ENCODE measurements at regions not wholly inside any gene's neighbourhood (a gene's known extent, or its start where the extent isn't known, plus 50 kb on each side); places are given as distances from the start of the nearest gene placed in this dataset.

DNA sequence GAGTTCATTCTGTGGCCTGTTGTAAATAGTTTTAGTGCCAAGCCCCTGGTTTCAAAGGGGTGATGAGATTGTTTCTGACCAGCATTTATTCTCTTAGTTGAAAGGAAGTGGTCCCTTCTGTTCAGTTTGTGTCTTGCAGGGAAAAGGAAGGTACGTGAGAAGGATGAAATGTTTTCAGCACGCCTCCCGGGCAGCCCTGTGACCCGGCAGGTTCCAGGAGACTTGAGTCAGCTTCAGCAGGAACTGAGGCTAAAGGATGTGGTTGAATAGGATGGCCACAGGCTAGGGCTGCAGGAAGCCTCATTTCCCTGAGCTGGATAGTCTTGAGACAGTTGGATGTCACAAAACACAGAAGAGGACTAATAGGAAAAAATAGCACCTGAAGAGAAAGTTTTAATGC, 132.4 kb upstream of the SYNDIG1 start:
- no peak overlapping the region for H2AFZ ChIP-seq (ENCODE audit: low read length)
- H3K9me3 ChIP-seq (ENCODE audit: low read length) = no peaks in the 10 kb centered on the region
- H4K20me1 ChIP-seq (ENCODE audit: low read length) = no peaks in the 10 kb centered on the region
- peaks cover 33% of the 10 kb centered on the region; the same call in 1 of the 2 replicates for H3K27me3 ChIP-seq (ENCODE audit: low read length)
- TF ChIP-seq, protein P1, sequence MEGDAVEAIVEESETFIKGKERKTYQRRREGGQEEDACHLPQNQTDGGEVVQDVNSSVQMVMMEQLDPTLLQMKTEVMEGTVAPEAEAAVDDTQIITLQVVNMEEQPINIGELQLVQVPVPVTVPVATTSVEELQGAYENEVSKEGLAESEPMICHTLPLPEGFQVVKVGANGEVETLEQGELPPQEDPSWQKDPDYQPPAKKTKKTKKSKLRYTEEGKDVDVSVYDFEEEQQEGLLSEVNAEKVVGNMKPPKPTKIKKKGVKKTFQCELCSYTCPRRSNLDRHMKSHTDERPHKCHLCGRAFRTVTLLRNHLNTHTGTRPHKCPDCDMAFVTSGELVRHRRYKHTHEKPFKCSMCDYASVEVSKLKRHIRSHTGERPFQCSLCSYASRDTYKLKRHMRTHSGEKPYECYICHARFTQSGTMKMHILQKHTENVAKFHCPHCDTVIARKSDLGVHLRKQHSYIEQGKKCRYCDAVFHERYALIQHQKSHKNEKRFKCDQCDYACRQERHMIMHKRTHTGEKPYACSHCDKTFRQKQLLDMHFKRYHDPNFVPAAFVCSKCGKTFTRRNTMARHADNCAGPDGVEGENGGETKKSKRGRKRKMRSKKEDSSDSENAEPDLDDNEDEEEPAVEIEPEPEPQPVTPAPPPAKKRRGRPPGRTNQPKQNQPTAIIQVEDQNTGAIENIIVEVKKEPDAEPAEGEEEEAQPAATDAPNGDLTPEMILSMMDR (conservative IDR thresholded peaks at IDR 0.05; ENCODE audit: low read depth, low read length) = no peak
- TF ChIP-seq EZH2 (IDR thresholded peaks at IDR 0.05; ENCODE audit: low read length, unreplicated experiment) (no peak), EZH2phosphoT487 (IDR thresholded peaks at IDR 0.05; ENCODE audit: borderline replicate concordance, low read length) (no peak)
- no peaks in the 10 kb centered on the region for H3K36me3 ChIP-seq (ENCODE audit: low read depth, low read length)
- intact Hi-C loops (cut with micrococcal nuclease) = no loop called here
- H3K27ac ChIP-seq (ENCODE audit: low read length) = no peak overlapping the region
- peaks cover 9% of the 10 kb centered on the region; the same call in 1 of the 2 replicates for H3K4me1 ChIP-seq (ENCODE audit: insufficient read depth, low read length)
- DNase-seq = peak; percentile 74
- H3K4me3 ChIP-seq (ENCODE audit: low read length) = no peak overlapping the region
- H3K4me2 ChIP-seq (ENCODE audit: low read length) = peak overlapping the region; percentile 50
- no TSS peak for BruUV-seq (replicated peaks)
- H3K79me2 ChIP-seq (ENCODE audit: low read length) = no peaks in the 10 kb centered on the region
- POLR2A ChIA-PET (ENCODE audit: unreplicated experiment) = no interaction called here
- CTCF ChIA-PET = no interaction called here
- no peaks in the 10 kb centered on the region for H3F3A ChIP-seq (ENCODE audit: low read length, unreplicated experiment)
- H3K9ac ChIP-seq (ENCODE audit: low read length) = no peak overlapping the region
- ATAC-seq = no peak
- no peaks in the 10 kb centered on the region for H3K9me2 ChIP-seq (replicated peaks; ENCODE audit: low read length)

DNA sequence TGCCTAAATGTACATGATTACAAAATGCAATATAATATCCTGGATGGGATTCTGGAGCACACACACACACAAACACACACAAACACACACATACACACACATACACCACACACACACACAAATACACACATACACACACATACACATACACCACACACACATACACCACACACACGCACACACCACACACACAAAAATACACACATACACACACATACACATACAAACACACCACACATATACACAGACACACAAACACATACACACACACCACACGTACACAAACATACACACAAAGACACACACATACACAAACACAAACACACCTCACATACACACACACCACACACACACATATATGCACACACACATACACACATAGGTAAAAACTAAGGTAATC, 134.6 kb upstream of the SYNDIG1 start:
- no peaks in the 10 kb centered on the region for H4K20me1 ChIP-seq (ENCODE audit: low read length)
- no peaks in the 10 kb centered on the region for H3K79me2 ChIP-seq (ENCODE audit: low read length)
- H3K9ac ChIP-seq (ENCODE audit: low read length) = no peak overlapping the region
- H3K36me3 ChIP-seq (ENCODE audit: low read depth, low read length) = no peaks in the 10 kb centered on the region
- DNase-seq = no peak
- H3K27ac ChIP-seq (ENCODE audit: low read length) = no peak overlapping the region
- ChIA-PET CTCF (no interaction called here), POLR2A (ENCODE audit: unreplicated experiment) (no interaction called here)
- intact Hi-C loops (cut with micrococcal nuclease) = no loop called here
- no peak overlapping the region for H2AFZ ChIP-seq (ENCODE audit: low read length)
- no peaks in the 10 kb centered on the region for H3K9me3 ChIP-seq (ENCODE audit: low read length)
- no peak overlapping the region for H3K4me3 ChIP-seq (ENCODE audit: low read length)
- no peak for ATAC-seq
- no TSS peak for BruUV-seq (replicated peaks)
- no peaks in the 10 kb centered on the region for H3F3A ChIP-seq (ENCODE audit: low read length, unreplicated experiment)
- H3K4me1 ChIP-seq (ENCODE audit: insufficient read depth, low read length) = peaks cover 9% of the 10 kb centered on the region; the same call in 1 of the 2 replicates
- peaks cover 30% of the 10 kb centered on the region; the same call in 1 of the 2 replicates for H3K27me3 ChIP-seq (ENCODE audit: low read length)
- TF ChIP-seq EZH2phosphoT487 (IDR thresholded peaks at IDR 0.05; ENCODE audit: borderline replicate concordance, low read length) (no peak), EZH2 (IDR thresholded peaks at IDR 0.05; ENCODE audit: low read length, unreplicated experiment) (no peak)
- TF ChIP-seq, protein P1 (conservative IDR thresholded peaks at IDR 0.05; ENCODE audit: low read depth, low read length) = no peak
- no peaks in the 10 kb centered on the region for H3K9me2 ChIP-seq (replicated peaks; ENCODE audit: low read length)
- no peak overlapping the region for H3K4me2 ChIP-seq (ENCODE audit: low read length)

DNA sequence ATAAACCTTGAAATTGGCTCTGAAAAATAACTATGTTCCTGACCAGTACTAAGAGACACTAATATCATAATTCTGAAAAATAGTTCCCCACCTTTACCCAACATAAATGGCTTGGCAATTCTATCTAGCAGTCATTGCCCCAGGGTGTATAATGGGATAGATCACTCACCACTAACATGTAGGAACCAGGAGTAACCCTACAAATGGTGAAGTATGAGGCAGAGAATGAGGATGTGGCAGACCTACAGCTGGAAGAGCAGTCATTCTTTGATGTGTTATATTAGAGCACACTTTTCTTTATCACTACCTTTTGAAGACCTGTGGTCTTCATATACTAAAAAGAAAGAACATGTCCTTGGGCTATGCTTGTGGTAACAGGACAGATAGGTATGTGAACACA, 136.5 kb upstream of the SYNDIG1 start:
- Histone ChIP-seq H3K36me3 (ENCODE audit: low read depth, low read length) (no peaks in the 10 kb centered on the region), H3K4me3 (ENCODE audit: low read length) (no peak overlapping the region), H2AFZ (ENCODE audit: low read length) (no peak overlapping the region), H3K9me2 (replicated peaks; ENCODE audit: low read length) (no peaks in the 10 kb centered on the region), H3K4me1 (ENCODE audit: insufficient read depth, low read length) (peaks cover 9% of the 10 kb centered on the region; the same call in 1 of the 2 replicates), H3F3A (ENCODE audit: low read length, unreplicated experiment) (no peaks in the 10 kb centered on the region), H3K27ac (ENCODE audit: low read length) (no peak overlapping the region), H3K27me3 (ENCODE audit: low read length) (peaks cover 26% of the 10 kb centered on the region; the same call in 1 of the 2 replicates), H3K4me2 (ENCODE audit: low read length) (no peak overlapping the region), H3K9me3 (ENCODE audit: low read length) (no peaks in the 10 kb centered on the region), H4K20me1 (ENCODE audit: low read length) (no peaks in the 10 kb centered on the region), H3K9ac (ENCODE audit: low read length) (no peak overlapping the region), H3K79me2 (ENCODE audit: low read length) (no peaks in the 10 kb centered on the region)
- TF ChIP-seq, protein P1 (conservative IDR thresholded peaks at IDR 0.05; ENCODE audit: low read depth, low read length) = no peak
- no peak for TF ChIP-seq EZH2phosphoT487 (IDR thresholded peaks at IDR 0.05; ENCODE audit: borderline replicate concordance, low read length)
- TF ChIP-seq EZH2 (IDR thresholded peaks at IDR 0.05; ENCODE audit: low read length, unreplicated experiment) = no peak
- DNase-seq (no peak), ATAC-seq (no peak)
- CTCF ChIA-PET = no interaction called here
- BruUV-seq (replicated peaks) = no TSS peak
- intact Hi-C loops (cut with micrococcal nuclease) = no loop called here
- POLR2A ChIA-PET (ENCODE audit: unreplicated experiment) = no interaction called here
